Endodermal cell (in vitro differentiated cells): ENCODE measurements at regions not wholly inside any gene's neighbourhood (a gene's known extent, or its start where the extent isn't known, plus 50 kb on each side); places are given as distances from the start of the nearest gene placed in this dataset.
A peak's percentile ranks its signal among the peaks of the same experiment; 100 is the strongest.

Experiments
- DNase-seq: peaks from one replicate; pipeline ENCODE4 v3.0.0-alpha.2; 2017
- H3K27ac ChIP-seq: 2 replicates; pipeline ENCODE4 v1.5.1; 2013; ENCODE audit warnings: mild to moderate bottlenecking, low read depth, low read length, moderate library complexity
- H3K27me3 ChIP-seq: 2 replicates; pipeline ENCODE4 v1.6.1; 2013; ENCODE audit warnings: mild to moderate bottlenecking, low read length, moderate library complexity; ENCODE audit not compliant: insufficient read depth, control insufficient read depth, poor library complexity, severe bottlenecking
- H3K36me3 ChIP-seq: 2 replicates; pipeline ENCODE4 v1.7.0; 2013; ENCODE audit warnings: mild to moderate bottlenecking, low read length, moderate library complexity; ENCODE audit not compliant: control insufficient read depth, insufficient read depth
- H3K4me1 ChIP-seq: one replicate; pipeline ENCODE4 v1.7.0; 2013; ENCODE audit warnings: low read length; ENCODE audit not compliant: control insufficient read depth, insufficient read depth
- H3K4me3 ChIP-seq: 2 replicates; pipeline ENCODE4 v1.5.1; 2013; ENCODE audit warnings: mild to moderate bottlenecking, low read length, moderate library complexity
- H3K9ac ChIP-seq: 2 replicates; pipeline ENCODE4 v1.6.1; 2013; ENCODE audit warnings: mild to moderate bottlenecking, low read length, moderate library complexity; ENCODE audit not compliant: poor library complexity, severe bottlenecking; ENCODE audit errors: extremely low read depth
- H3K9me3 ChIP-seq: 2 replicates; pipeline ENCODE4 v1.6.1; 2013; ENCODE audit warnings: mild to moderate bottlenecking, low read length, moderate library complexity; ENCODE audit not compliant: control insufficient read depth
- H3K27ac Mint-ChIP-seq: 2 replicates; pipeline ENCODE4 v1.8.0; 2020; ENCODE audit warnings: mixed read lengths
- H3K27me3 Mint-ChIP-seq: 2 replicates; pipeline ENCODE4 v1.8.0; 2021; ENCODE audit warnings: mild to moderate bottlenecking, mixed read lengths; ENCODE audit not compliant: insufficient read depth
- H3K36me3 Mint-ChIP-seq: 2 replicates; pipeline ENCODE4 v1.8.0; 2020; ENCODE audit warnings: low read depth, mixed read lengths
- H3K4me1 Mint-ChIP-seq: 2 replicates; pipeline ENCODE4 v1.8.0; 2020; ENCODE audit warnings: mixed read lengths
- H3K4me3 Mint-ChIP-seq: 2 replicates; pipeline ENCODE4 v1.8.0; 2020; ENCODE audit warnings: mild to moderate bottlenecking, moderate library complexity, mixed read lengths
- H3K9me3 Mint-ChIP-seq: 2 replicates; pipeline ENCODE4 v1.8.0; 2020; ENCODE audit warnings: mild to moderate bottlenecking, mixed read lengths
- CTCF ChIP-seq: fragments of 200-600 bp; sonication (generic); conservative IDR thresholded peaks from 2 replicates; pipeline ENCODE4 v1.5.0; 2021; ENCODE audit warnings: antibody characterized with exemption, mild to moderate bottlenecking
- WGBS, 2 experiments: methylation state at CpG; one replicate each; pipeline versions ENCODE4 v1.1.5 to v1.1.7; 2013; ENCODE audit warnings: missing lambda C conversion rate in 2 of 2, mixed read lengths in 1 of 2; ENCODE audit not compliant: insufficient coverage in 1 of 2, insufficient read length in 1 of 2; 5-methylcytosine and 5-hydroxymethylcytosine counted together

- TF ChIP-seq CTCF = no peak
- peaks cover 5% of the 10 kb centered on the region for H3K4me1 ChIP-seq
- H3K4me3 Mint-ChIP-seq = no peak overlapping the region
- H3K27ac Mint-ChIP-seq = no peak overlapping the region
- no peaks in the 10 kb centered on the region for H3K36me3 Mint-ChIP-seq
- H3K4me3 ChIP-seq = no peak overlapping the region
- no peaks in the 10 kb centered on the region for H3K9me3 ChIP-seq
- WGBS, 2 experiments = 100% methylated on average over 2 of the region's 2 CpGs; no CpG with 5 or more reads in 1 of the 2 experiments
- DNase-seq = no peak
- H3K36me3 ChIP-seq = no peaks in the 10 kb centered on the region
- H3K9me3 Mint-ChIP-seq = no peaks in the 10 kb centered on the region
- peaks cover 21% of the 10 kb centered on the region for H3K4me1 Mint-ChIP-seq
- no peak overlapping the region for H3K9ac ChIP-seq
- H3K27me3 ChIP-seq = no peaks in the 10 kb centered on the region
- no peak overlapping the region for H3K27ac ChIP-seq
- H3K27me3 Mint-ChIP-seq = peaks cover 5% of the 10 kb centered on the region
Observed at GRCh38 chr5:38657020-38657419, 100.6 kb upstream of the LIFR start.

- Histone ChIP-seq H3K36me3 (no peaks in the 10 kb centered on the region), H3K9me3 (no peaks in the 10 kb centered on the region), H3K9ac (no peak overlapping the region), H3K4me3 (no peak overlapping the region), H3K4me1 (peaks cover 14% of the 10 kb centered on the region), H3K27me3 (no peaks in the 10 kb centered on the region), H3K27ac (no peak overlapping the region)
- Mint-ChIP-seq H3K27me3 (peaks cover 5% of the 10 kb centered on the region), H3K4me1 (peaks cover 37% of the 10 kb centered on the region), H3K27ac (peak overlapping the region; percentile 84), H3K9me3 (no peaks in the 10 kb centered on the region), H3K4me3 (peak overlapping the region; percentile 16), H3K36me3 (no peaks in the 10 kb centered on the region)
- 71 to 78% methylated on average over 9 to 12 of the region's 12 CpGs for WGBS, 2 experiments
- no peak for TF ChIP-seq CTCF
- peak; percentile 85 for DNase-seq
Observed at GRCh38 chr5:38660194-38660668, 103.8 kb upstream of the LIFR start.

- Histone ChIP-seq H3K4me3 (peak overlapping the region; percentile 48), H3K27ac (no peak overlapping the region), H3K27me3 (no peaks in the 10 kb centered on the region), H3K4me1 (peaks cover 14% of the 10 kb centered on the region), H3K36me3 (no peaks in the 10 kb centered on the region), H3K9ac (no peak overlapping the region), H3K9me3 (no peaks in the 10 kb centered on the region)
- peaks cover 8% of the 10 kb centered on the region for H3K27me3 Mint-ChIP-seq
- TF ChIP-seq CTCF = no peak
- no peak for DNase-seq
- no peaks in the 10 kb centered on the region for H3K36me3 Mint-ChIP-seq
- H3K4me1 Mint-ChIP-seq = peaks cover 48% of the 10 kb centered on the region
- no peaks in the 10 kb centered on the region for H3K9me3 Mint-ChIP-seq
- no peak overlapping the region for H3K4me3 Mint-ChIP-seq
- no peak overlapping the region for H3K27ac Mint-ChIP-seq
- 65 to 83% methylated on average over 4 of the region's 4 CpGs for WGBS, 2 experiments
Observed at GRCh38 chr5:38662090-38662489, 105.6 kb upstream of the LIFR start.
